ENCODE measurements at regions not wholly inside any gene's neighbourhood (a gene's known extent, or its start where the extent isn't known, plus 50 kb on each side); places are given as distances from the start of the nearest gene placed in this dataset.

GRCh38 chr21:41016472-41016871 is 151.5 kb upstream of the BACE2 start:
- TF ChIP-seq CTCF (IDR thresholded peaks at IDR 0.05; ENCODE audit: extremely low read depth, missing control alignments) = no peak
- DNase-seq (ENCODE audit: low spot score) = no peak

GRCh38 chr21:41018431-41018830 is 149.5 kb upstream of the BACE2 start:
- DNase-seq (ENCODE audit: low spot score) = no peak
- no peak for TF ChIP-seq CTCF (IDR thresholded peaks at IDR 0.05; ENCODE audit: extremely low read depth, missing control alignments)

- no peak for TF ChIP-seq CTCF (IDR thresholded peaks at IDR 0.05; ENCODE audit: extremely low read depth, missing control alignments)
Measured at GRCh38 chr21:41023936-41024335, 144.0 kb upstream of the BACE2 start.

GRCh38 chr21:41024341-41024740 is 143.6 kb upstream of the BACE2 start:
- DNase-seq (ENCODE audit: low spot score) = no peak
- no peak for TF ChIP-seq CTCF (IDR thresholded peaks at IDR 0.05; ENCODE audit: extremely low read depth, missing control alignments)

More at GRCh38 chr21:41023936-41024335, 144.0 kb upstream of the BACE2 start:
- no peak for DNase-seq (ENCODE audit: low spot score)

- TF ChIP-seq CTCF (IDR thresholded peaks at IDR 0.05; ENCODE audit: extremely low read depth, missing control alignments) = no peak
- no peak for DNase-seq (ENCODE audit: low spot score)
Measured at GRCh38 chr21:41024746-41025254, 143.2 kb upstream of the BACE2 start.

GRCh38 chr21:41029571-41029970 is 138.4 kb upstream of the BACE2 start:
- no peak for TF ChIP-seq CTCF (IDR thresholded peaks at IDR 0.05; ENCODE audit: extremely low read depth, missing control alignments)
- no peak for DNase-seq (ENCODE audit: low spot score)

- no peak for TF ChIP-seq CTCF (IDR thresholded peaks at IDR 0.05; ENCODE audit: extremely low read depth, missing control alignments)
Measured at GRCh38 chr21:41031701-41032220, 136.2 kb upstream of the BACE2 start.

More at GRCh38 chr21:41031701-41032220, 136.2 kb upstream of the BACE2 start:
- no peak for DNase-seq (ENCODE audit: low spot score)

Measured in GM20000 (cell line).